ENCODE measurements at regions not wholly inside any gene's neighbourhood (a gene's known extent, or its start where the extent isn't known, plus 50 kb on each side); places are given as distances from the start of the nearest gene placed in this dataset.

- no peak overlapping the region for H3K9ac ChIP-seq (ENCODE audit: low read depth, low read length)
- no peaks in the 10 kb centered on the region for H3K27me3 ChIP-seq (ENCODE audit: control insufficient read depth, insufficient read depth, low read length)
- H3K23ac ChIP-seq (ENCODE audit: low read depth, low read length) = no peak overlapping the region
- no CpG with 5 or more reads among the region's 5 CpGs for WGBS, 2 experiments (ENCODE audit: extremely low coverage in 2 of 2, insufficient read length in 1 of 2)
- no peaks in the 10 kb centered on the region for H3K36me3 ChIP-seq (ENCODE audit: control insufficient read depth, insufficient read depth, low read length)
- H3K9me1 ChIP-seq (ENCODE audit: insufficient read depth, low read length) = no peaks in the 10 kb centered on the region
- ATAC-seq (ENCODE audit: low read depth) = no peak
- no peak overlapping the region for H3K56ac ChIP-seq (ENCODE audit: extremely low read depth, insufficient read depth, low read length)
- intact Hi-C loops (cut with micrococcal nuclease) (no loop called here), dilution Hi-C loops (cut with HindIII; ENCODE audit: low sequenced_read_pairs, unreplicated experiment) (no loop called here), in situ Hi-C loops (cut with MboI; ENCODE audit: low sequenced_read_pairs) (no loop called here)
- H3K14ac ChIP-seq (replicated peaks; ENCODE audit: low read depth, low read length) = no peak overlapping the region
- no peak overlapping the region for H2BK15ac ChIP-seq (ENCODE audit: low read depth, low read length)
- no peak overlapping the region for H4K91ac ChIP-seq (ENCODE audit: insufficient read depth, low read depth, low read length)
- H3K27ac ChIP-seq (ENCODE audit: insufficient read depth, low read length) = no peak overlapping the region
- H4K8ac ChIP-seq (ENCODE audit: low read depth in 2 of 2, low read length in 2 of 2) = no peak overlapping the region
- no peaks in the 10 kb centered on the region for H4K20me1 ChIP-seq (ENCODE audit: insufficient read depth, low read length)
- DNase-seq = no peak
- TF ChIP-seq BHLHE40 (IDR thresholded peaks at IDR 0.05; ENCODE audit: low read depth, low read length) = no peak
- TF ChIP-seq MAFK (IDR thresholded peaks at IDR 0.05; ENCODE audit: low read depth, low read length) = no peak
- no peak for TF ChIP-seq RFX5 (IDR thresholded peaks at IDR 0.05; ENCODE audit: low read depth, low read length)
- no peak for TF ChIP-seq RCOR1 (IDR thresholded peaks at IDR 0.05; ENCODE audit: insufficient replicate concordance, low read length)
- no peak for TF ChIP-seq RAD21 (IDR thresholded peaks at IDR 0.05; ENCODE audit: low read length)
- TF ChIP-seq CTCF (conservative IDR thresholded peaks at IDR 0.05; ENCODE audit: low read depth, low read length) = no peak
- TF ChIP-seq CEBPB (IDR thresholded peaks at IDR 0.05; ENCODE audit: low read depth, low read length) = no peak
- TF ChIP-seq MXI1 (IDR thresholded peaks at IDR 0.05; ENCODE audit: borderline replicate concordance, low read depth, low read length) = no peak
- no peak for TF ChIP-seq NFE2L2 (IDR thresholded peaks at IDR 0.05; ENCODE audit: low read depth, low read length)
- no peak for TF ChIP-seq SMC3 (IDR thresholded peaks at IDR 0.05; ENCODE audit: low read depth, low read length)
- no peak for TF ChIP-seq FOS (IDR thresholded peaks at IDR 0.05; ENCODE audit: low read depth, low read length)
- no peak for TF ChIP-seq USF2 (IDR thresholded peaks at IDR 0.05; ENCODE audit: low read depth, low read length)
- TF ChIP-seq MAZ (IDR thresholded peaks at IDR 0.05; ENCODE audit: borderline replicate concordance, low read depth, low read length) = no peak
- no peak for TF ChIP-seq ELK1 (IDR thresholded peaks at IDR 0.05; ENCODE audit: borderline replicate concordance, low read depth, low read length)
- TF ChIP-seq CHD1 (IDR thresholded peaks at IDR 0.05; ENCODE audit: low read depth, low read length) = no peak
- TF ChIP-seq POLR2A (IDR thresholded peaks at IDR 0.05; ENCODE audit: low read depth, low read length) = no peak
- H3K4me1 ChIP-seq (ENCODE audit: control insufficient read depth, insufficient read depth, low read length) = peaks cover 2% of the 10 kb centered on the region; the same call in 1 of the 2 replicates
- H3K18ac ChIP-seq (ENCODE audit: low read depth, low read length) = no peak overlapping the region
- H3K9me3 ChIP-seq (ENCODE audit: control insufficient read depth, insufficient read depth, low read length) = peaks cover 14% of the 10 kb centered on the region
- ChIA-PET POLR2A (ENCODE audit: unreplicated experiment) (no interaction called here), CTCF (no interaction called here)
- H3K4me3 ChIP-seq (ENCODE audit: insufficient read depth, low read depth, low read length) = no peak overlapping the region
- BruUV-seq (replicated peaks) = no TSS peak
- no peak overlapping the region for H2BK5ac ChIP-seq (ENCODE audit: low read depth, low read length, poor library complexity, severe bottlenecking)
- H2AK5ac ChIP-seq (ENCODE audit: low read depth, low read length) = no peak overlapping the region
- no peak overlapping the region for H2AFZ ChIP-seq (replicated peaks; ENCODE audit: low read length, poor library complexity)
- no peak overlapping the region for H3K4me2 ChIP-seq (ENCODE audit: low read depth, low read length)
- H2AK9ac ChIP-seq (replicated peaks; ENCODE audit: low read depth, low read length, poor library complexity) = no peak overlapping the region
- H2BK120ac ChIP-seq (ENCODE audit: low read depth, low read length) = no peak overlapping the region
- no peak overlapping the region for H4K5ac ChIP-seq (ENCODE audit: low read depth, low read length)
- no peak overlapping the region for H2BK20ac ChIP-seq (ENCODE audit: low read depth, low read length)
- H3K79me1 ChIP-seq (ENCODE audit: low read depth in 1 of 2, low read length in 2 of 2) = no peaks in the 10 kb centered on the region
- no peak overlapping the region for H3K4ac ChIP-seq (ENCODE audit: low read depth, low read length)
Measured at GRCh38 chr16:65772134-65772732, 594.3 kb upstream of the CDH5 start.
